ENCODE measurements at regions not wholly inside any gene's neighbourhood (a gene's known extent, or its start where the extent isn't known, plus 50 kb on each side); places are given as distances from the start of the nearest gene placed in this dataset.

DNA sequence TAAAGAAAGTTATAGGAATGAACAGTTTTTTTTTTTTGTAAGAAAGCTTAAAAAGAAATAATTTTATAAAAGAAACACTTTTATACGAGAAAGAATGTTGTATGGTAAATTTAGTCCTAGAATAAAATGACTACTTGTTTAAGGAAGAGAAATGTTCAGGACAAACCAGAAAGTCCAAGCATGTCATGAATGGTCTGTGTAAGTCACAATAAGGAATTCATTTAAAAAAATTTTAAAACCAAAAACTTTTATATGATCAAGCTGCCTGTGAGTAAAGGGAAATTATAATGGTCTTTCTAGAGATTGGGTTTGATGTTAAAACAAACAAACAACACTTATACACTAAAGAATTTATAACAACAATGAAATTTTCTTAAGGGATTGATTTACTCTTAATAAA, 858.9 kb upstream of the PCDH7 start:
- H3K79me2 ChIP-seq (ENCODE audit: insufficient read depth, low read length) = no peaks in the 10 kb centered on the region
- no peak overlapping the region for H2AFZ ChIP-seq (ENCODE audit: low read length)
- no peak overlapping the region for H3K27ac ChIP-seq (ENCODE audit: extremely low read length, insufficient read depth, low read length)
- H3K27me3 ChIP-seq (ENCODE audit: control insufficient read depth in 1 of 2, insufficient read depth in 2 of 2, low read length in 2 of 2) = no peaks in the 10 kb centered on the region; a peak in 1 of 5 replicates
- ATAC-seq (no peak), FAIRE-seq (no peak), DNase-seq (ENCODE audit: low spot score) (no peak)
- 4% methylated on average over 1 of the region's 1 CpG for WGBS (ENCODE audit: low lambda C conversion rate)
- no peak overlapping the region for H3K4me2 ChIP-seq (ENCODE audit: low read depth, low read length)
- peaks cover 94% of the 10 kb centered on the region for H3K9me3 ChIP-seq (ENCODE audit: low read length)
- CTCF ChIA-PET (ENCODE audit: low intra/inter-chr PET ratio, low total read pairs) = no interaction called here
- POLR2A ChIA-PET = no interaction called here
- no peaks in the 10 kb centered on the region for H4K20me1 ChIP-seq (ENCODE audit: insufficient read depth, low read length)
- BruUV-seq (replicated peaks) = no TSS peak
- H3K4me3 ChIP-seq (replicated peaks in 1 of 3; ENCODE audit: insufficient read depth in 1 of 3, low read depth in 2 of 3, low read length in 3 of 3) = no peak overlapping the region
- in situ Hi-C loops (cut with HindIII; ENCODE audit: extremely low pct_ligation_motif_present, low pct_unique_long_range_greater_than_20kb) (no loop called here), intact Hi-C loops (cut with micrococcal nuclease; ENCODE audit: unreplicated experiment) (no loop called here)
- TF ChIP-seq, protein P1, sequence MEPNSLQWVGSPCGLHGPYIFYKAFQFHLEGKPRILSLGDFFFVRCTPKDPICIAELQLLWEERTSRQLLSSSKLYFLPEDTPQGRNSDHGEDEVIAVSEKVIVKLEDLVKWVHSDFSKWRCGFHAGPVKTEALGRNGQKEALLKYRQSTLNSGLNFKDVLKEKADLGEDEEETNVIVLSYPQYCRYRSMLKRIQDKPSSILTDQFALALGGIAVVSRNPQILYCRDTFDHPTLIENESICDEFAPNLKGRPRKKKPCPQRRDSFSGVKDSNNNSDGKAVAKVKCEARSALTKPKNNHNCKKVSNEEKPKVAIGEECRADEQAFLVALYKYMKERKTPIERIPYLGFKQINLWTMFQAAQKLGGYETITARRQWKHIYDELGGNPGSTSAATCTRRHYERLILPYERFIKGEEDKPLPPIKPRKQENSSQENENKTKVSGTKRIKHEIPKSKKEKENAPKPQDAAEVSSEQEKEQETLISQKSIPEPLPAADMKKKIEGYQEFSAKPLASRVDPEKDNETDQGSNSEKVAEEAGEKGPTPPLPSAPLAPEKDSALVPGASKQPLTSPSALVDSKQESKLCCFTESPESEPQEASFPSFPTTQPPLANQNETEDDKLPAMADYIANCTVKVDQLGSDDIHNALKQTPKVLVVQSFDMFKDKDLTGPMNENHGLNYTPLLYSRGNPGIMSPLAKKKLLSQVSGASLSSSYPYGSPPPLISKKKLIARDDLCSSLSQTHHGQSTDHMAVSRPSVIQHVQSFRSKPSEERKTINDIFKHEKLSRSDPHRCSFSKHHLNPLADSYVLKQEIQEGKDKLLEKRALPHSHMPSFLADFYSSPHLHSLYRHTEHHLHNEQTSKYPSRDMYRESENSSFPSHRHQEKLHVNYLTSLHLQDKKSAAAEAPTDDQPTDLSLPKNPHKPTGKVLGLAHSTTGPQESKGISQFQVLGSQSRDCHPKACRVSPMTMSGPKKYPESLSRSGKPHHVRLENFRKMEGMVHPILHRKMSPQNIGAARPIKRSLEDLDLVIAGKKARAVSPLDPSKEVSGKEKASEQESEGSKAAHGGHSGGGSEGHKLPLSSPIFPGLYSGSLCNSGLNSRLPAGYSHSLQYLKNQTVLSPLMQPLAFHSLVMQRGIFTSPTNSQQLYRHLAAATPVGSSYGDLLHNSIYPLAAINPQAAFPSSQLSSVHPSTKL (CRISPR knock-in tag; IDR thresholded peaks at IDR 0.05) = no peak
- no peak for TF ChIP-seq ELF4 (CRISPR knock-in tag; IDR thresholded peaks at IDR 0.05; ENCODE audit: borderline replicate concordance)
- peak; percentile 89 for TF ChIP-seq ZFP36 (IDR thresholded peaks at IDR 0.05; ENCODE audit: borderline replicate concordance, low read depth, low read length, partially characterized antibody)
- no peak for TF ChIP-seq ZSCAN29 (CRISPR knock-in tag; conservative IDR thresholded peaks at IDR 0.05)
- TF ChIP-seq, protein P2, sequence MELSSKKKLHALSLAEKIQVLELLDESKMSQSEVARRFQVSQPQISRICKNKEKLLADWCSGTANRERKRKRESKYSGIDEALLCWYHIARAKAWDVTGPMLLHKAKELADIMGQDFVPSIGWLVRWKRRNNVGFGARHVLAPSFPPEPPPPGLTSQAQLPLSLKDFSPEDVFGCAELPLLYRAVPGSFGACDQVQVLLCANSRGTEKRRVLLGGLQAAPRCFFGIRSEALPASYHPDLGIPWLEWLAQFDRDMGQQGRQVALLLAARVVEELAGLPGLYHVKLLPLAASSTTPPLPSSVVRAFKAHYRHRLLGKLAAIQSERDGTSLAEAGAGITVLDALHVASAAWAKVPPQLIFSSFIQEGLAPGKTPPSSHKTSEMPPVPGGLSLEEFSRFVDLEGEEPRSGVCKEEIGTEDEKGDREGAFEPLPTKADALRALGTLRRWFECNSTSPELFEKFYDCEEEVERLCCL (CRISPR knock-in tag; IDR thresholded peaks at IDR 0.05; ENCODE audit: borderline replicate concordance) = no peak
- no peak for TF ChIP-seq GTF3A (CRISPR knock-in tag; conservative IDR thresholded peaks at IDR 0.05)
- TF ChIP-seq, protein P3, sequence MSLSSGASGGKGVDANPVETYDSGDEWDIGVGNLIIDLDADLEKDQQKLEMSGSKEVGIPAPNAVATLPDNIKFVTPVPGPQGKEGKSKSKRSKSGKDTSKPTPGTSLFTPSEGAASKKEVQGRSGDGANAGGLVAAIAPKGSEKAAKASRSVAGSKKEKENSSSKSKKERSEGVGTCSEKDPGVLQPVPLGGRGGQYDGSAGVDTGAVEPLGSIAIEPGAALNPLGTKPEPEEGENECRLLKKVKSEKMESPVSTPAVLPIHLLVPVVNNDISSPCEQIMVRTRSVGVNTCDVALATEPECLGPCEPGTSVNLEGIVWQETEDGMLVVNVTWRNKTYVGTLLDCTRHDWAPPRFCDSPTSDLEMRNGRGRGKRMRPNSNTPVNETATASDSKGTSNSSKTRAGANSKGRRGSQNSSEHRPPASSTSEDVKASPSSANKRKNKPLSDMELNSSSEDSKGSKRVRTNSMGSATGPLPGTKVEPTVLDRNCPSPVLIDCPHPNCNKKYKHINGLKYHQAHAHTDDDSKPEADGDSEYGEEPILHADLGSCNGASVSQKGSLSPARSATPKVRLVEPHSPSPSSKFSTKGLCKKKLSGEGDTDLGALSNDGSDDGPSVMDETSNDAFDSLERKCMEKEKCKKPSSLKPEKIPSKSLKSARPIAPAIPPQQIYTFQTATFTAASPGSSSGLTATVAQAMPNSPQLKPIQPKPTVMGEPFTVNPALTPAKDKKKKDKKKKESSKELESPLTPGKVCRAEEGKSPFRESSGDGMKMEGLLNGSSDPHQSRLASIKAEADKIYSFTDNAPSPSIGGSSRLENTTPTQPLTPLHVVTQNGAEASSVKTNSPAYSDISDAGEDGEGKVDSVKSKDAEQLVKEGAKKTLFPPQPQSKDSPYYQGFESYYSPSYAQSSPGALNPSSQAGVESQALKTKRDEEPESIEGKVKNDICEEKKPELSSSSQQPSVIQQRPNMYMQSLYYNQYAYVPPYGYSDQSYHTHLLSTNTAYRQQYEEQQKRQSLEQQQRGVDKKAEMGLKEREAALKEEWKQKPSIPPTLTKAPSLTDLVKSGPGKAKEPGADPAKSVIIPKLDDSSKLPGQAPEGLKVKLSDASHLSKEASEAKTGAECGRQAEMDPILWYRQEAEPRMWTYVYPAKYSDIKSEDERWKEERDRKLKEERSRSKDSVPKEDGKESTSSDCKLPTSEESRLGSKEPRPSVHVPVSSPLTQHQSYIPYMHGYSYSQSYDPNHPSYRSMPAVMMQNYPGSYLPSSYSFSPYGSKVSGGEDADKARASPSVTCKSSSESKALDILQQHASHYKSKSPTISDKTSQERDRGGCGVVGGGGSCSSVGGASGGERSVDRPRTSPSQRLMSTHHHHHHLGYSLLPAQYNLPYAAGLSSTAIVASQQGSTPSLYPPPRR (CRISPR knock-in tag; IDR thresholded peaks at IDR 0.05; ENCODE audit: borderline replicate concordance) = no peak
- TF ChIP-seq, protein P4, sequence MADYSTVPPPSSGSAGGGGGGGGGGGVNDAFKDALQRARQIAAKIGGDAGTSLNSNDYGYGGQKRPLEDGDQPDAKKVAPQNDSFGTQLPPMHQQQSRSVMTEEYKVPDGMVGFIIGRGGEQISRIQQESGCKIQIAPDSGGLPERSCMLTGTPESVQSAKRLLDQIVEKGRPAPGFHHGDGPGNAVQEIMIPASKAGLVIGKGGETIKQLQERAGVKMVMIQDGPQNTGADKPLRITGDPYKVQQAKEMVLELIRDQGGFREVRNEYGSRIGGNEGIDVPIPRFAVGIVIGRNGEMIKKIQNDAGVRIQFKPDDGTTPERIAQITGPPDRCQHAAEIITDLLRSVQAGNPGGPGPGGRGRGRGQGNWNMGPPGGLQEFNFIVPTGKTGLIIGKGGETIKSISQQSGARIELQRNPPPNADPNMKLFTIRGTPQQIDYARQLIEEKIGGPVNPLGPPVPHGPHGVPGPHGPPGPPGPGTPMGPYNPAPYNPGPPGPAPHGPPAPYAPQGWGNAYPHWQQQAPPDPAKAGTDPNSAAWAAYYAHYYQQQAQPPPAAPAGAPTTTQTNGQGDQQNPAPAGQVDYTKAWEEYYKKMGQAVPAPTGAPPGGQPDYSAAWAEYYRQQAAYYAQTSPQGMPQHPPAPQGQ (CRISPR knock-in tag; IDR thresholded peaks at IDR 0.05; ENCODE audit: borderline replicate concordance) = no peak
- H3K36me3 ChIP-seq (replicated peaks in 1 of 2; ENCODE audit: control insufficient read depth in 1 of 2, insufficient read depth in 2 of 2, low read length in 2 of 2) = no peaks in the 10 kb centered on the region
- H3K9ac ChIP-seq (ENCODE audit: insufficient read depth, low read depth, low read length) = no peak overlapping the region
- H3K4me1 ChIP-seq (ENCODE audit: insufficient read depth, low read length) = no peaks in the 10 kb centered on the region
